ENCODE measurements at regions not wholly inside any gene's neighbourhood (a gene's known extent, or its start where the extent isn't known, plus 50 kb on each side); places are given as distances from the start of the nearest gene placed in this dataset.
"Not testable (repeated sequence)": the region's sequence is repeated elsewhere in the genome, so short reads cannot be mapped to it uniquely, and the experiment has no call there.

GRCh38 chr7:81331061-81332018 is 412.5 kb upstream of the SEMA3C start:
- DNase-seq = no peak

DNA sequence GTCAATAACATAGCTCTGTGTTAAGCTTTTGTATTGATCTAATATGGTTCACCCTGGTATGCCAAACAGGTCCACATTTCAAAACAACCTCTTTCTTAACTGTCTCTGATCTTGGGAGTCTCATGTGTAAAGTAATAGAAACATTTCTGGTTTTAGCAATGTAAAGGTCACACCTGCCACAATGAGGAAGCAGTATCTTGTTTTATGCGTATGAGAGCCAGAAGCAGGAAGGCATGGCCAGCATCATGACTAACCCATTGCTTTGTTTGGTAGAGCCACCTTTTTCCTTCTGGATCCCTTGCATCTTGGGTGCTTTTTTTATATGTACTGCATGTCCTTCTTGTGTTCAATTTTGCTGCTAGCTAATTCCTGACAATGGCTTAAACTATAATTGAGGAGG is 411.3 kb upstream of the SEMA3C start:
- DNase-seq = no peak

DNA sequence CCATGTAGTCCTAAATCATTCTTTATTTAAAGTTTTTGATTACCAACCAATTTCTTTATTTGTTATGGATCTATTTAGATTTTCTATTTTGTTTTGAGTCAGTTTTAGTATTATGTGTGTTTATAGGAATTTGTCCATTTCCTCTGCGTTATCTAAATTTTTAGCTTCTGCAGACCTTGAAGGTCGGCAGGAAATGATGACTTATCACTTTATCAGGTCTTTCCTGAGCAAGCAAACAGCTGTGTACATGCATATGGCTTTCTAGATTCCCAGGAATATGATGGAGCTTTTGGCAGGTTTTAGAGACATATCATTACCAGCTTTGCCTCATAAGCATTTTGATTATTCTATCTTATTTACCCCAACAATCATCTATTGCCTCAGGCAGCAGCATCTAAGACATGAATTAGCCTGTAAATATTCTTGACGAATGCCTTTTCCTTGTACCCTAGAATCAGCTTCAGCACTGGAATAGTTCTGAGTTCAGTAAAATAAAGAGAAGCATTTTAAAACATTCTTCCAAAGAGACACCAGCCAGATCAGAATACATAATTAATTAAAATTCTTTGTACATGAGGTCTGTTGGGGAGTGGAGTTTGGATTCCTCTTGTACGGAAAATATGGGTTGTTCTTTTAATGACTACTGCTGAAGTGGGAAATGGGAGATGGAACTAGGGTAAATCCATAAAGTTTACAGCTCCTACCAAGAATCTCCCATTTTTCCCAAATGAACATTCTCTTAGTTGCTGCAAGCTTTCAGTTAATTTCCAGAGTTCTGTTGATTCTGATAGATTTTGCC is 408.8 kb upstream of the SEMA3C start:
- DNase-seq = no peak

- no peak for DNase-seq
Measured at GRCh38 chr7:81321949-81322348, 403.1 kb upstream of the SEMA3C start.

DNA sequence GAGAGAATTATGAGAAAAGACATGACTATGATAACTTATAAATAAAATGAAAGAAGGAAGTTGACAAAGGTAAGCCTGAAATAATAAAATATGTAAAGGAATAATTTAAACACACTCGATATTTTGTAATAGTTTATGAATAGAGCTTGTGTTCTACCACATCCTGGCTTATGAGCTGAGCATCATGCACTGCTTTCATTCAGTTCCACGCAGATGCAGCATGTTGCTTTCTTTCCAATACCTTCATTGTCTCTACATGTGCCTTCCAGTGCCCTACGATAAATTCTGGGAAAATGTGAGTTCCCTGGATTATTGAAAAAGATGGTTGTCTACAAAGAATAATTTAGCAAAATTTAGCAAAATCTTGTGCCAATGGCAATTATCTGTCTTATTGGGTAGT is 398.9 kb upstream of the SEMA3C start:
- no peak for DNase-seq

DNA sequence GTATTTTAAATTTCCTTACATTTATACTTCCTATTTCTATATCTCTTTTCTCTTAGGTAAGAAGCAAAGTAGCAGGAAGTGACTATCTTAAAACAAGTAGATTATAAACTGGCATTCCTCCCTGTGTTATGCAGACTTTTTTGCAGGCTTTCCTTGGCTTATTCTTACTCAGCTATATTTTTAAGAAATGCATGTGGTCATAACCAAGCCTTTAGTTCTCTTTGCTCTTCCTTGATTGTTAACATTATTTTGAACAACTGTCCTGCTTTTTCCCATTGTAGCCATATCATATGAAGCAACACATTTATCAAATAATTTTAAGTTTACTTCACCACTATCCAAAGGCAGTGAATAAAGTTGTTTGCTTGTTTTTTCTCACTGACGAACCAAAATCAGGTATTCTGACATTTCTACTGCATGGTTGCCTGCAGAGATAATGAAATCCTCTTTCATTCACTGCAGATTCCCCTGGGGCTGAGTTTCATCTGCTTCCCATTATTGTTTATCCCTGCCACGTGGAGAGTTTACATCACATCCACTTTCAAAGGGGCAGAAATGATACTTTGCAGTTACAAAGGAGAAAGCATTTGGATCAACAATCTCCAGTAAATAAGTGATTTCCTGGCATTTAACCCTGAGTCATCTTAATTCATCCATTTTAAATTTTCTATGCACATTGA is 389.9 kb upstream of the SEMA3C start:
- DNase-seq = no peak

DNA sequence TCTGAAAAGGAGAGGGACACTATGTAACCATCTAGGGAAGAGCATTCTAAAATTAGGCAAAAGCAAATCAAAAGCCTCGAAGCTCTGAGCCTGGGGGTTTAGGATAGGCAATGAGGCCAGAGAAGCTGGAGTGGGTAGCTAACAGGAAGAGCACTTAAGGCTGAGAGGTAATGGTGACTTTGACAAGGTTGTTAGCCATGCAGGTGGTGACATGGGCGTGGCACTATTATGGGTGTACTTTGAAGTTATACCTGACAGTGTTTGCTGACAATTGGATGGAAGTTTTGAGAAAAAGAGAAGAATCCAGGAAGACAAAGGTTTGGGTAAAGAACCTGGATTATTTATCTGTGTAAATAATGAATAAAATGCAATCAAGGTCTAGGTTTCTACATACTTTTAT is 383.0 kb upstream of the SEMA3C start:
- no peak for DNase-seq

- no peak for DNase-seq
Measured at GRCh38 chr7:81300753-81301152, 381.9 kb upstream of the SEMA3C start.

GRCh38 chr7:81299711-81300110 is 380.9 kb upstream of the SEMA3C start:
- DNase-seq = no peak

GRCh38 chr7:81298951-81299666 is 380.3 kb upstream of the SEMA3C start:
- no peak for DNase-seq

- DNase-seq = no peak
Measured at GRCh38 chr7:81297317-81297716, 378.5 kb upstream of the SEMA3C start.

DNA sequence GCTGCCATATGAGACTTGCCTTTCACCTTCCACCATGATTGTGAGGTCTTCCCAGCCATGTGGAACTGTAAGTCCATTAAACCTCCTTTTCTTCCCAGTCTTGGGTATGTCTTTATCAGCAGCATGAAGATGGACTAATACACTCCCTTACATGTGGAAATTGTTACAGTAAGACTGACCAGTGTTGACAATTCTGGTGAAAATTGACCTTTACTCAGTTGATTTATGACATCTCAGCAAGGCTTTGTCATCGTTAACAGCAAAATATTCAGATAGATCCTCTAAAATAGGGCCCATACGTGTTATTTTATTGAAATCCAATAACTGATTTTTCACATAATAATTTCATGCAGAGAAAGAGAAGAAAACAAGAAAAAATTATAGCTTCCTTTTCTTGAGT is 377.9 kb upstream of the SEMA3C start:
- no peak for DNase-seq

GRCh38 chr7:81294897-81295515 is 376.2 kb upstream of the SEMA3C start:
- no peak for DNase-seq

GRCh38 chr7:81293806-81294205 is 375.0 kb upstream of the SEMA3C start:
- DNase-seq = no peak

DNA sequence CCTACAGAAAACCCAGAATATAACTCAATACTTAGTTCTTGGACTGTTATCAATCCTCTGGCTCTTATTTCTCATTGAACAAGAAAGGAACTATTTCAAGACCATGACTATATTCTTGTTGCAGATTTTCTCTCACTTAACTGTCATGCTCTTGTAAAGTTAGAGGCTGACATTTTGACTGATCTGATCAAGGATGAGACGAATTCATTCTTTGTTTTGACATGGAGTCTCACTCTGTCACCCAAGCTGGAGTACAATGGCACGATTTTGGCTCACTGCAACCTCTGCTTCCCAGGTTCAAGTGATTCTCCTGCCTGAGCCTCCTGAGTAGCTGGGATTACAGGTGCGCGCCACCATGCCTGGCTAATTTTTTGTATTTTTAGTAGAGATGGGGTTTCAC is 367.9 kb upstream of the SEMA3C start:
- not testable (repeated sequence) for DNase-seq

- no peak for DNase-seq
Measured at GRCh38 chr7:81285142-81285871, 366.5 kb upstream of the SEMA3C start.

DNA sequence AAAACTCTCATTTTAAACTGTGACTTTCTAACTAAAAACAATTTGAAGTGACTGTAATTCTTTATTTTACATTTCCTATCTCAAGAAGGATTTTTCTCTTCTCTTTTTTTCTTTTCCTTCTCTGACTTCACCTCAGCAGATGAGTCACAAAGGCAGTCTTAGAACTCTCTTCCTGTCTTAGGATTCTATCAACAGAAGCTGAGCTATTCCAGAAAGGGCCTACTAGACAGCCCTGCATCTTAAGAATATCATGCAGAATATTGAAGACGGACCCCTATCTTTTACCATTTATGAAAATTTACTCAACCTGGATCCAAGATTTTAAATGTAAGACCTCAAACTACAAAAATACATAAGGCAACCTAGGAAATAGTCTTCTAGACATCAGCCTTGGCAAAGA is 365.7 kb upstream of the SEMA3C start:
- no peak for DNase-seq

DNA sequence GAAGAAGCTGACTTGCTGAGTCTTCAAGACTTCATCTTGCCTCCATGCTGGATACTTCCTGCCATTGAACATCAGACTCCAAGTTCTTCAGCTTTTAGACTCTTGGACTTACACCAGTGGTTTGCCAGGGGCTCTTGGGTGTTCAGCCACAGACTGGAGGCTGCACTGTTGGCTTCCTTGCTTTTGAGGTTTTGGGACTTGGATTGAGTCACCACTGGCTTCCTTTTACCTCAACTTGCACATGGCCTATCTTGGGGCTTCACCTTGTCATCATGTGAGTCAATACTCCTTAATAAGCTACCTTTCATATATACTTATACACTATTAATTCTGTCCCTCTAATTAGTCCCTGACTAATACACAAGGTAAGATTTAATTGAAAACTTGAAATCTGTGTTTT is 361.7 kb upstream of the SEMA3C start:
- DNase-seq = no peak

GRCh38 chr7:81277691-81278090 is 358.8 kb upstream of the SEMA3C start:
- DNase-seq = no peak

DNA sequence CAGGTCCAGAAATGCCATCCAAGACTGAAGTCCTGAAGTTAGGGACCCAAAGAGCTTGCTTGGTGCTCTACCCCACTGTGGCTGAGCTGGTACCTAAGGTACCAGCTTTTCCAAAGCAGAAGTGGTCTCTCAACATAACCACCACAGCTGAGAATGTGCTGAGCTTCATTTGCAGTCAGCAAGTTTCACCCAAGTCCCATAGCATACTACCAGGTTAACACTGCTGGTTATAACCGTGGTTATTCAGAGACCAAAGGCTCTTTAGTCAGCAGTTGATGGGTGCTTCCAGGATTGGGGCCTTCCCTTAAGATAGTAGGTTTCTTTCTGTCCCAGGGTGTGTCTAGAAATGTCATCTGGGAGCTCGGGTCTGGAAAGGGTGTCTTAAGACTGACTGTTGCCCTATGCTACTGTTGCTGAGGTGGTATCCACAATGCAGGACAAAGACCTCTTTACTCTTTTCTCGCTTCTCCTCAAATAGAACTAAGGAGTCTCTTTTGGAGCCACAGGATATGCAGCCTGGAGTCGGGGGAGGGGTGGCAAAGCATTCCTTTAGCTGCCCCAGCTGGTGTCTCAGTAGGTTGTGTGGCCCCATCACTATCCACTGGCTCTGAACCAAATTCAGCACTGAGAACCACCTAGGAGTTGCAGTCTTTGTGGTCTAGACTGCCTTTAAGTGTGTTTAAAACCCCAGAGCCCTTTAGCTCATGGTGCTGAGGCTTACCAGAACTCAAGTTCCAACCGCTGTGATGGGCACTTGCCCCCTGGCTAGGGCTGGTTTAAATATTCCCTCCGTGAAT is 354.9 kb upstream of the SEMA3C start:
- DNase-seq = no peak

DNA sequence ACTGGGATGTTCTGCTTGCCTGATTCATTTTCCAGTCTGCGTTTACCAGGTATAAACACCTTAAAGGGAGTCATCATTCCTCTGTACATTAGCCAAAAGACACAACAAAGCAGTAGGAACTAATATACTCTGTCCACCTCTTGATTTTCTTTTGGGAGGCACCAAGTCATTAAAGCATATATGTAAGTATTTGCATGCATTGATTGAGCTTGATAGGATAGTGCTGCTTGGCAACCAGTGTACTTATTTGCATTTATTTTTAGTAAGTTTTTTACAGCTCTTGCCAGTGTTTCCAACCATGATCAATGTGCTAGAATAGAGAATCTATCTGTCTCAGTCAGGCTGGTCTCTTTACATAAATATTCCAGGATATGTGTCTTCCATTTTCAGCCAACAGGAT is 353.3 kb upstream of the SEMA3C start:
- DNase-seq = no peak

Data from NCI-H524 treated with DMSO at 0.1 percent for 48 hours (cell line).